ENCODE measurements at regions not wholly inside any gene's neighbourhood (a gene's known extent, or its start where the extent isn't known, plus 50 kb on each side); places are given as distances from the start of the nearest gene placed in this dataset.

DNA sequence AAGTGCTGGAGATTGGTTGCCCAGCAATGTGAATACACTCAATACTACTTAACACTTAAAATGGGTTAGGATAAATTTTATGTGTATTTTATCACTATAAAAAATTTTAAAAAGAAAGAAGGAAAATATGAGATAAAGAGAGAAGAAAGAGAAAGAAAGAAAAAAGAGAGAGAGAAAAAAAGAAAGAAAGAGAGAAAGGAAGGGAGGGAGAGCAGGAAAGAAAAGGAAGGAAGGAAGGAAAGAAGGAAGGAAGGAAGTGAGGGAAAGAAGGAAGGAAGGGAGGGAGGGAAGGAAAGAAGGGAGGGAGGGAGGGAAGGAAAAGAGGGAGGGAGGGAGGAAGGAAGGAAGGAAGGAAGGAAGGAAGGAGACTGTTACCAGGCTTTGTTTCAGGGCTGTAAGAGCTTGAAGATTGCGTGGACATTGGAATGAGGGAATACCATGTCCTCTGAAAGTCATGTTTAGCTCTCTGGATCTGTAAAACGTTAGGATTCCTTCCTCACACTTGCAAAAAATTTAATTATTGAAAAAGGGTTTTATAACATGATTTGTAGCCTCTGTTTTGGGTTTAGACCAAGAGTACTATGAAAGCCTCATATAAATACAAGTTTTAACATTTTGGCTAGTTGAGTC lies 152.3 kb upstream of the DAP start:
- no peak for DNase-seq
- intact Hi-C loops (cut with DNase I): no loop called here
- no peaks in the 10 kb centered on the region for H3K27me3 ChIP-seq (ENCODE audit: insufficient read depth in 3 of 3, low read length in 2 of 3)
- TF ChIP-seq, protein P1, sequence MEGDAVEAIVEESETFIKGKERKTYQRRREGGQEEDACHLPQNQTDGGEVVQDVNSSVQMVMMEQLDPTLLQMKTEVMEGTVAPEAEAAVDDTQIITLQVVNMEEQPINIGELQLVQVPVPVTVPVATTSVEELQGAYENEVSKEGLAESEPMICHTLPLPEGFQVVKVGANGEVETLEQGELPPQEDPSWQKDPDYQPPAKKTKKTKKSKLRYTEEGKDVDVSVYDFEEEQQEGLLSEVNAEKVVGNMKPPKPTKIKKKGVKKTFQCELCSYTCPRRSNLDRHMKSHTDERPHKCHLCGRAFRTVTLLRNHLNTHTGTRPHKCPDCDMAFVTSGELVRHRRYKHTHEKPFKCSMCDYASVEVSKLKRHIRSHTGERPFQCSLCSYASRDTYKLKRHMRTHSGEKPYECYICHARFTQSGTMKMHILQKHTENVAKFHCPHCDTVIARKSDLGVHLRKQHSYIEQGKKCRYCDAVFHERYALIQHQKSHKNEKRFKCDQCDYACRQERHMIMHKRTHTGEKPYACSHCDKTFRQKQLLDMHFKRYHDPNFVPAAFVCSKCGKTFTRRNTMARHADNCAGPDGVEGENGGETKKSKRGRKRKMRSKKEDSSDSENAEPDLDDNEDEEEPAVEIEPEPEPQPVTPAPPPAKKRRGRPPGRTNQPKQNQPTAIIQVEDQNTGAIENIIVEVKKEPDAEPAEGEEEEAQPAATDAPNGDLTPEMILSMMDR (IDR thresholded peaks at IDR 0.05): no peak
- no peaks in the 10 kb centered on the region for H3K36me3 ChIP-seq (ENCODE audit: insufficient read depth in 1 of 2, low read depth in 1 of 2)
- no peak overlapping the region for H3K27ac ChIP-seq
- 39 to 47% (median 41%) methylated on average over 2 of the region's 2 CpGs for WGBS, 3 donors
- ATAC-seq: no peak
- H3K4me1 ChIP-seq: no peaks in the 10 kb centered on the region
- H3K9me3 ChIP-seq: no peaks in the 10 kb centered on the region
- no peak overlapping the region for H3K4me3 ChIP-seq

DNA sequence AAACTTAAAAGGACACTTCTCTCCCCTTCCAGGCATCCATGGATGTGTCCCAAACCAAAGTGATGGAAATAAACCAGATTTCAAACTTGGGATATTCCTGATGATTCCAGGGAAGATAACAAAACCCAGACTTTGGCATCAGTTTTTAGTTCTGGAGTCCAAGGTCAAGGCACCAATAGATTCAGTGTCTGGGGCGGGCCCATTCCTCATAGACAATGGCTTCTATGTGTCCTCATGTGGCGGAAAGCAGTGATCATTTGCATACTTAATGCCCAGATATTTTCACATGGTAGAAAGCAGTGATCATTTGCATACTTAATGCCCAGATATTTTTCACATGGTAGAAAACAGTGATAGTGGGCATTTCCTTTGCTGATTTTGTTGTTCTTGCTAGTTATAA lies 151.4 kb upstream of the DAP start:
- H3K4me1 ChIP-seq: no peaks in the 10 kb centered on the region
- no peaks in the 10 kb centered on the region for H3K27me3 ChIP-seq (ENCODE audit: insufficient read depth in 3 of 3, low read length in 2 of 3)
- intact Hi-C loops (cut with DNase I): no loop called here
- 80 to 90% (median 84%) methylated on average over 2 of the region's 2 CpGs for WGBS, 3 donors
- no peak for DNase-seq
- no peak for ATAC-seq
- TF ChIP-seq, protein P1 (IDR thresholded peaks at IDR 0.05): no peak
- H3K9me3 ChIP-seq: no peaks in the 10 kb centered on the region
- H3K36me3 ChIP-seq (ENCODE audit: insufficient read depth in 1 of 2, low read depth in 1 of 2): no peaks in the 10 kb centered on the region
- H3K27ac ChIP-seq: no peak overlapping the region
- no peak overlapping the region for H3K4me3 ChIP-seq

DNA sequence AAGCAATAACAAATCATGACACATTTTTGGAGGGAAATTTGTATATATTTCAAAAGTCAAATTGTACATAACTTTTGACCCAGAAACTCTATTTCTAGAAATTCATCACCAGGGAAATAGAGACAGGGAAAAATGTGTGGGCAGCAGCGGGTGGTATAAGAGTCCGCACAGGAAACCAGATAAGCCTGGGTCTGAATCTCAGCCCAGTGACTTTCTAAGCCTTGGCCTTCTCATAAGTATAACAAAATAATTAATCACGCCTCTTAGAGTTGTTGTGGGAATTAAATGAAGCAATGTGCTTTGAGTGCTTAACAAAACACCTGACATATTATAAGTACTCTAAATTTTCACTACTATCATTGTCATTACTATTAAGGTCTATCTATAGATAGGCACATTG lies 149.2 kb upstream of the DAP start:
- DNase-seq: no peak
- Histone ChIP-seq H3K4me1 (no peaks in the 10 kb centered on the region), H3K36me3 (ENCODE audit: insufficient read depth in 1 of 2, low read depth in 1 of 2) (no peaks in the 10 kb centered on the region), H3K9me3 (no peaks in the 10 kb centered on the region), H3K27ac (no peak overlapping the region), H3K4me3 (no peak overlapping the region), H3K27me3 (ENCODE audit: insufficient read depth in 3 of 3, low read length in 2 of 3) (peaks cover 0 to under 1% (median 0%) of the 10 kb centered on the region in 3 donors)
- WGBS, 3 donors: 55 to 93% (median 81%) methylated on average over 3 of the region's 3 CpGs
- intact Hi-C loops (cut with DNase I): no loop called here
- TF ChIP-seq, protein P1 (IDR thresholded peaks at IDR 0.05): no peak
- no peak for ATAC-seq

DNA sequence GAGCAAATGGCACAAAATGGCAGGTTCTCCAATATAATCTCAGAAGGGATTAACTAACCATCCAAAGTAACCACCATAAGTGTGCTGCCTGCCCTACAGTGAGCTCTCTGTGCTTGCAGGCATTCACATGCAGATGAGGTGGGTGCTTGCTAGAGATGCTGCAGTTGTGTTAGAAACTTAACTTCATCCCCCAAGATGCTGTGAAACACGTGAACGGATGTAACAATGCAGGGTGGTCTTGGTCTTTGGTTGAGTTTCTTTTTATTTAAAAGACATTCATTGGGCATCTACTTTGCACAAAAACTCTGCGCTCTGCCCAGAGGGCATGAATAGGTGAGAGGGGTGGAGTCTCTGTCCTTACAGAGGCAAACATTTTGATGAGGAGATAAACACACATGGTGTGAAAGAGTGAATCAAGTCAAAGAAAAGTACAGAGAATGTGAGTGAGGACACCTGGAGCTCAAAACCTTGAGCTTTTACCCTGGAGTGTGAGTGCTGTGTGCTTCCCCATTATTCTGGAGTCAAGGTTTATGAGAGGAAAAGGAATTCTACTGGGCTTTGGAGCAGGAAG lies 143.9 kb upstream of the DAP start:
- H3K4me3 ChIP-seq: no peak overlapping the region
- H3K27me3 ChIP-seq (ENCODE audit: insufficient read depth in 3 of 3, low read length in 2 of 3): peaks cover 0 to 3% (median 0%) of the 10 kb centered on the region in 3 donors
- 42 to 46% (median 44%) methylated on average over 3 of the region's 3 CpGs for WGBS, 3 donors
- no peak for DNase-seq
- TF ChIP-seq, protein P1 (IDR thresholded peaks at IDR 0.05): no peak
- no peaks in the 10 kb centered on the region for H3K4me1 ChIP-seq
- intact Hi-C loops (cut with DNase I): no loop called here
- no peaks in the 10 kb centered on the region for H3K9me3 ChIP-seq
- H3K36me3 ChIP-seq (ENCODE audit: insufficient read depth in 1 of 2, low read depth in 1 of 2): no peaks in the 10 kb centered on the region
- no peak for ATAC-seq
- H3K27ac ChIP-seq: no peak overlapping the region

Measured in psoas muscle (tissue), 7 donors.